ENCODE measurements at regions not wholly inside any gene's neighbourhood (a gene's known extent, or its start where the extent isn't known, plus 50 kb on each side); places are given as distances from the start of the nearest gene placed in this dataset.
"Not testable (repeated sequence)": the region's sequence is repeated elsewhere in the genome, so short reads cannot be mapped to it uniquely, and the experiment has no call there.

GRCh38 chr4:18209448-18209847 is 187.9 kb upstream of the LCORL start:
- no peak for DNase-seq

- no peak for DNase-seq
These were observed 182.4 kb upstream of the LCORL start for GRCh38 chr4:18203966-18204365.

GRCh38 chr4:18202486-18202885 is 180.9 kb upstream of the LCORL start:
- DNase-seq, result no peak

- DNase-seq, result no peak
These were observed 180.3 kb upstream of the LCORL start for GRCh38 chr4:18201885-18202284.

GRCh38 chr4:18198653-18199052 is 177.1 kb upstream of the LCORL start:
- DNase-seq, result no peak

GRCh38 chr4:18197467-18197866 is 175.9 kb upstream of the LCORL start:
- DNase-seq, result no peak

GRCh38 chr4:18194278-18194677 is 172.7 kb upstream of the LCORL start:
- no peak for DNase-seq

- peak in 1 of 14 donors; percentile 70 for DNase-seq
These were observed 171.3 kb upstream of the LCORL start for GRCh38 chr4:18192901-18193300.

GRCh38 chr4:18185491-18185890 is 163.9 kb upstream of the LCORL start:
- DNase-seq, result no peak

GRCh38 chr4:18180892-18181291 is 159.3 kb upstream of the LCORL start:
- DNase-seq, result no peak

GRCh38 chr4:18180122-18180521 is 158.6 kb upstream of the LCORL start:
- no peak for DNase-seq

- no peak for DNase-seq
These were observed 150.3 kb upstream of the LCORL start for GRCh38 chr4:18171896-18172295.

GRCh38 chr4:18167831-18168230 is 146.3 kb upstream of the LCORL start:
- DNase-seq, result no peak

GRCh38 chr4:18166925-18167324 is 145.4 kb upstream of the LCORL start:
- no peak for DNase-seq

- DNase-seq, result no peak
These were observed 140.9 kb upstream of the LCORL start for GRCh38 chr4:18162453-18162852.

- not testable (repeated sequence) for DNase-seq
These were observed 137.8 kb upstream of the LCORL start for GRCh38 chr4:18159117-18159912.

- no peak for DNase-seq
These were observed 133.8 kb upstream of the LCORL start for GRCh38 chr4:18155067-18156041.

GRCh38 chr4:18138076-18138665 is 116.6 kb upstream of the LCORL start:
- no peak for DNase-seq

GRCh38 chr4:18134111-18134510 is 112.6 kb upstream of the LCORL start:
- no peak for DNase-seq

GRCh38 chr4:18130256-18130655 is 108.7 kb upstream of the LCORL start:
- DNase-seq, result no peak

- no peak for DNase-seq
These were observed 106.7 kb upstream of the LCORL start for GRCh38 chr4:18128241-18128640.

GRCh38 chr4:18127030-18127429 is 105.5 kb upstream of the LCORL start:
- no peak for DNase-seq

- DNase-seq, result no peak
These were observed 92.3 kb upstream of the LCORL start for GRCh38 chr4:18113710-18114331.

Data from C1 segment of cervical spinal cord (tissue), 14 donors.